ENCODE measurements at regions not wholly inside any gene's neighbourhood (a gene's known extent, or its start where the extent isn't known, plus 50 kb on each side); places are given as distances from the start of the nearest gene placed in this dataset.

- BruUV-seq (replicated peaks), result no TSS peak
- H3K4me2 ChIP-seq (ENCODE audit: insufficient read depth, low read length), result no peak overlapping the region
- H2AFZ ChIP-seq (ENCODE audit: low read depth, low read length), result no peak overlapping the region
- DNase-seq (ENCODE audit: low read depth, low spot score) (no peak), FAIRE-seq (no peak)
- no peaks in the 10 kb centered on the region for H3K9me3 ChIP-seq (replicated peaks; ENCODE audit: control insufficient read depth, insufficient read depth, low read length)
- dilution Hi-C loops (cut with MboI; ENCODE audit: extremely low pct_ligation_motif_present, low sequenced_read_pairs) (no loop called here), intact Hi-C loops (cut with micrococcal nuclease) (no loop called here)
- no peak overlapping the region for H3K4me3 ChIP-seq (replicated peaks in 1 of 3; ENCODE audit: insufficient read depth in 1 of 3, low read depth in 1 of 3, low read length in 3 of 3)
- H3K79me2 ChIP-seq (ENCODE audit: control insufficient read depth, insufficient read depth, low read length), result no peaks in the 10 kb centered on the region
- no peaks in the 10 kb centered on the region for H3K9me1 ChIP-seq (replicated peaks; ENCODE audit: control insufficient read depth, extremely low read depth, insufficient read depth, low read length)
- H3K36me3 ChIP-seq (ENCODE audit: control insufficient read depth in 2 of 2, extremely low read depth in 1 of 2, insufficient read depth in 2 of 2, low read length in 2 of 2), result no peaks in the 10 kb centered on the region
- POLR2A ChIA-PET, result no interaction called here
- H3K9ac ChIP-seq (replicated peaks; ENCODE audit: extremely low read depth, insufficient read depth, low read length), result no peak overlapping the region
- H4K20me1 ChIP-seq (replicated peaks; ENCODE audit: control insufficient read depth, extremely low read depth, insufficient read depth, low read length), result no peaks in the 10 kb centered on the region
- TF ChIP-seq EZH2 (IDR thresholded peaks at IDR 0.05; ENCODE audit: borderline replicate concordance, low read depth, low read length, severe bottlenecking) (no peak), POLR2A (IDR thresholded peaks at IDR 0.05; ENCODE audit: low read depth, low read length) (no peak), MYC (IDR thresholded peaks at IDR 0.05; ENCODE audit: low read depth, low read length) (no peak), POLR2AphosphoS5 (IDR thresholded peaks at IDR 0.05; ENCODE audit: insufficient read depth, low read depth, low read length) (no peak), MAX (IDR thresholded peaks at IDR 0.05; ENCODE audit: insufficient read depth, insufficient read length) (no peak), JUN (IDR thresholded peaks at IDR 0.05; ENCODE audit: borderline replicate concordance, insufficient read depth, insufficient read length, low read depth) (no peak), FOS (IDR thresholded peaks at IDR 0.05; ENCODE audit: borderline replicate concordance, insufficient read depth, low read length) (no peak), GATA2 (IDR thresholded peaks at IDR 0.05; ENCODE audit: insufficient read depth, insufficient read length, low read depth, low read length) (no peak)
- TF ChIP-seq, protein P1, sequence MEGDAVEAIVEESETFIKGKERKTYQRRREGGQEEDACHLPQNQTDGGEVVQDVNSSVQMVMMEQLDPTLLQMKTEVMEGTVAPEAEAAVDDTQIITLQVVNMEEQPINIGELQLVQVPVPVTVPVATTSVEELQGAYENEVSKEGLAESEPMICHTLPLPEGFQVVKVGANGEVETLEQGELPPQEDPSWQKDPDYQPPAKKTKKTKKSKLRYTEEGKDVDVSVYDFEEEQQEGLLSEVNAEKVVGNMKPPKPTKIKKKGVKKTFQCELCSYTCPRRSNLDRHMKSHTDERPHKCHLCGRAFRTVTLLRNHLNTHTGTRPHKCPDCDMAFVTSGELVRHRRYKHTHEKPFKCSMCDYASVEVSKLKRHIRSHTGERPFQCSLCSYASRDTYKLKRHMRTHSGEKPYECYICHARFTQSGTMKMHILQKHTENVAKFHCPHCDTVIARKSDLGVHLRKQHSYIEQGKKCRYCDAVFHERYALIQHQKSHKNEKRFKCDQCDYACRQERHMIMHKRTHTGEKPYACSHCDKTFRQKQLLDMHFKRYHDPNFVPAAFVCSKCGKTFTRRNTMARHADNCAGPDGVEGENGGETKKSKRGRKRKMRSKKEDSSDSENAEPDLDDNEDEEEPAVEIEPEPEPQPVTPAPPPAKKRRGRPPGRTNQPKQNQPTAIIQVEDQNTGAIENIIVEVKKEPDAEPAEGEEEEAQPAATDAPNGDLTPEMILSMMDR (IDR thresholded peaks at IDR 0.05; ENCODE audit: extremely low read depth in 1 of 2, insufficient read depth in 1 of 2, low read depth in 1 of 2, low read length in 2 of 2), result no peak
- CTCF ChIA-PET, result interaction anchor here (0.6 to 1.5 kb wide), 4 partner anchors 9 to 51 kb away, joined by 3 to 6 read pairs (median 4); no protein-coding TSS in a partner anchor
- peaks cover 9% of the 10 kb centered on the region for H3K4me1 ChIP-seq (ENCODE audit: control insufficient read depth, extremely low read depth, insufficient read depth, low read length)
- H3K27me3 ChIP-seq (ENCODE audit: control insufficient read depth in 2 of 2, insufficient read depth in 2 of 2, low read length in 2 of 2), result no peaks in the 10 kb centered on the region
- H3K27ac ChIP-seq (ENCODE audit: insufficient read depth, low read depth, low read length), result no peak overlapping the region
Measured at GRCh38 chr15:31442699-31443111, 116.1 kb downstream of the KLF13 start.

Measured in endothelial cell of umbilical vein (primary cell).